ENCODE measurements at regions not wholly inside any gene's neighbourhood (a gene's known extent, or its start where the extent isn't known, plus 50 kb on each side); places are given as distances from the start of the nearest gene placed in this dataset.

DNA sequence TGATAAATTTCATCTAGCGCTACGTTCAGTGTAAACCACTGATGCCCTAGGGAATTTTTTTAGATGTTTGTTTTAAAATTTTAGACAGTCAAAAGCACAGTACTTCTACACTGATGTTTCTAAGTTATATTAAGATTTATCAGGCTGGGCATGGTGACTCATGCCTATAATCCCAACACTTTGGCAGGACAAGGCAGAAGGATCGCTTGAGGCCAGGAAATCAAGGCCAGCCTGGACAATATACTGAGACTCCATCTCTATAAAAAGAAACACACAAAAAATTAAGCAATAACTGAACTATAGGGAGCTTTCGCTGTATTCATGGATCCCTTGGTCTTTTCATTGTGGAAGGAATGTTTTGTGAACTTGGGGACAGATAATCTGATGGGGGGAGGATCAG, 50.6 kb upstream of the MAPRE2 start:
- in situ Hi-C loops (cut with HindIII; ENCODE audit: low sequenced_read_pairs), result no loop called here
- H3K4me3 ChIP-seq (ENCODE audit: low read depth, low read length), result no peak overlapping the region
- TF ChIP-seq, protein P1, sequence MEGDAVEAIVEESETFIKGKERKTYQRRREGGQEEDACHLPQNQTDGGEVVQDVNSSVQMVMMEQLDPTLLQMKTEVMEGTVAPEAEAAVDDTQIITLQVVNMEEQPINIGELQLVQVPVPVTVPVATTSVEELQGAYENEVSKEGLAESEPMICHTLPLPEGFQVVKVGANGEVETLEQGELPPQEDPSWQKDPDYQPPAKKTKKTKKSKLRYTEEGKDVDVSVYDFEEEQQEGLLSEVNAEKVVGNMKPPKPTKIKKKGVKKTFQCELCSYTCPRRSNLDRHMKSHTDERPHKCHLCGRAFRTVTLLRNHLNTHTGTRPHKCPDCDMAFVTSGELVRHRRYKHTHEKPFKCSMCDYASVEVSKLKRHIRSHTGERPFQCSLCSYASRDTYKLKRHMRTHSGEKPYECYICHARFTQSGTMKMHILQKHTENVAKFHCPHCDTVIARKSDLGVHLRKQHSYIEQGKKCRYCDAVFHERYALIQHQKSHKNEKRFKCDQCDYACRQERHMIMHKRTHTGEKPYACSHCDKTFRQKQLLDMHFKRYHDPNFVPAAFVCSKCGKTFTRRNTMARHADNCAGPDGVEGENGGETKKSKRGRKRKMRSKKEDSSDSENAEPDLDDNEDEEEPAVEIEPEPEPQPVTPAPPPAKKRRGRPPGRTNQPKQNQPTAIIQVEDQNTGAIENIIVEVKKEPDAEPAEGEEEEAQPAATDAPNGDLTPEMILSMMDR (IDR thresholded peaks at IDR 0.05; ENCODE audit: low read depth, low read length, missing control alignments), result no peak
- DNase-seq (ENCODE audit: low read depth), result no peak

DNA sequence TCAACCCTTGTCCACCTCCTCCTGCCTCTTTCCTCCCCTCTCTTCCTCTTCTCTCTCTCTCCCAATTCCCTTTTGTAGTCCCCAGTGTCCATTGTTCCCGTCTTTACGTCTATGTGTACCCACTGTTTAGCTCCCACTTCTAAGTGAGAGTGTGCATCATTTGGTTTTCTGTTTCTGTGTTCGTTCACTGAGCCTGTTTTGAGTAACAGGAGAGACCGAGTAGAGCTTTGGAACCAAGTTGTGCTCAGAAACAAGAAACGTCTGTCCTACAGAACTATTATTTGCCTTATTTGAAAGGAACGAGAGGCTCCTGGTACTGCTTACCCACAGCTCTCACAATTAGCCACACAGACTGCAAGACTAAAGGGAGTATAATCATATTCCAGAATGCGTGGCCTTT, 50.1 kb upstream of the MAPRE2 start:
- H3K4me3 ChIP-seq (ENCODE audit: low read depth, low read length), result no peak overlapping the region
- TF ChIP-seq, protein P1 (IDR thresholded peaks at IDR 0.05; ENCODE audit: low read depth, low read length, missing control alignments), result no peak
- DNase-seq (ENCODE audit: low read depth), result no peak
- in situ Hi-C loops (cut with HindIII; ENCODE audit: low sequenced_read_pairs), result no loop called here

Data from astrocyte of the cerebellum (primary cell).